ENCODE measurements at regions not wholly inside any gene's neighbourhood (a gene's known extent, or its start where the extent isn't known, plus 50 kb on each side); places are given as distances from the start of the nearest gene placed in this dataset.

DNA sequence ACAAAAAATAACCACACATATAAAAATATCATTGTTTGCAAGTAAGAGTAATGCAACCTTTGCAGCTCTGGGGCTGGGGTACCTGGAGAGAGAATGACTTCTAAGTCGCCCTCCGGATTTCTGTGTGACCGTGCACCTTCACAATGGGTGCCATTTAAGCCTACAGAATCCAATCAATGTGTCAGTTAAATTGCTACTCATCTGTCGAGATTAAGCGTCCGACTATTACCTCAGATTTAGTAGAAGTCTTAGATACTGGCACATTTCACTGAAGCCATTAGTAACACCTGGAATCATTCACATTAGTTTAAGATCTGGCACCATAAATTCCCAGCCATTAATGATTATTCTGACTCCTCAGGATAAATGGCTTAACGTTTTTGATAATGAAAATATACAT is 507.3 kb upstream of the MGMT start:
- no peak overlapping the region for H3K27ac Mint-ChIP-seq (ENCODE audit: unreplicated experiment)

DNA sequence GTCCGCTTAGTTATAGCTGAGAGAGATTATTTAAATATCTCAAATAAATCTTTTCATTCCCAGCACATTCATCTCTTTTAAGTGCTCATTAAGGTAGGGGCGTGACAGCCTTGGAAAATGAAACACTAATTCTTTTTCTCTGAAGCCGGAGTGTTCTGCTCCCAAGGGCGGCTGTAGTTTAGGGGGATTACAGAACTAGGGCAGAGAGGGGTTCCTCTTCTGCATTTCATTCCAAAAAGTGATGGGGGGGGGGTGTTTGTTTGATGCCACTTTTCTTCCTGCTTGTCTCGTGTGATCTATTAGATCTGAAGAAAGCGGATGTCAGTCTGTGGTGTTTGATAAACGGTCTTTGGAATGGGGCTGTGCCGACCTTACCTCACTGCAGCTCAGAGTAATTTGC is 506.5 kb upstream of the MGMT start:
- H3K36me3 Mint-ChIP-seq (ENCODE audit: unreplicated experiment): peaks cover 3% of the 10 kb centered on the region
- H3K27me3 Mint-ChIP-seq (ENCODE audit: unreplicated experiment): no peaks in the 10 kb centered on the region
- H3K4me1 Mint-ChIP-seq (ENCODE audit: low read depth, unreplicated experiment): peaks cover 2% of the 10 kb centered on the region
- no peak for TF ChIP-seq CTCF (IDR thresholded peaks at IDR 0.05; ENCODE audit: partially characterized antibody, unreplicated experiment)
- peaks cover 3% of the 10 kb centered on the region for H3K9me3 Mint-ChIP-seq (ENCODE audit: unreplicated experiment)
- H3K27ac Mint-ChIP-seq (ENCODE audit: unreplicated experiment): no peak overlapping the region
- DNase-seq: no peak
- H3K4me3 Mint-ChIP-seq (ENCODE audit: unreplicated experiment): no peak overlapping the region

More for the DNA sequence above, 507.3 kb upstream of the MGMT start:
- DNase-seq: no peak
- Mint-ChIP-seq H3K27me3 (ENCODE audit: unreplicated experiment) (no peaks in the 10 kb centered on the region), H3K4me3 (ENCODE audit: unreplicated experiment) (no peak overlapping the region), H3K4me1 (ENCODE audit: low read depth, unreplicated experiment) (peaks cover 2% of the 10 kb centered on the region), H3K9me3 (ENCODE audit: unreplicated experiment) (peaks cover 3% of the 10 kb centered on the region), H3K36me3 (ENCODE audit: unreplicated experiment) (no peaks in the 10 kb centered on the region)
- TF ChIP-seq CTCF (IDR thresholded peaks at IDR 0.05; ENCODE audit: partially characterized antibody, unreplicated experiment): no peak

GRCh38 chr10:128962182-128962581 is 504.9 kb upstream of the MGMT start:
- TF ChIP-seq CTCF (IDR thresholded peaks at IDR 0.05; ENCODE audit: partially characterized antibody, unreplicated experiment): no peak
- peaks cover 3% of the 10 kb centered on the region for H3K9me3 Mint-ChIP-seq (ENCODE audit: unreplicated experiment)
- H3K27me3 Mint-ChIP-seq (ENCODE audit: unreplicated experiment): no peaks in the 10 kb centered on the region
- H3K4me3 Mint-ChIP-seq (ENCODE audit: unreplicated experiment): no peak overlapping the region
- H3K36me3 Mint-ChIP-seq (ENCODE audit: unreplicated experiment): peaks cover 5% of the 10 kb centered on the region
- peaks cover 2% of the 10 kb centered on the region for H3K4me1 Mint-ChIP-seq (ENCODE audit: low read depth, unreplicated experiment)
- no peak overlapping the region for H3K27ac Mint-ChIP-seq (ENCODE audit: unreplicated experiment)
- no peak for DNase-seq

DNA sequence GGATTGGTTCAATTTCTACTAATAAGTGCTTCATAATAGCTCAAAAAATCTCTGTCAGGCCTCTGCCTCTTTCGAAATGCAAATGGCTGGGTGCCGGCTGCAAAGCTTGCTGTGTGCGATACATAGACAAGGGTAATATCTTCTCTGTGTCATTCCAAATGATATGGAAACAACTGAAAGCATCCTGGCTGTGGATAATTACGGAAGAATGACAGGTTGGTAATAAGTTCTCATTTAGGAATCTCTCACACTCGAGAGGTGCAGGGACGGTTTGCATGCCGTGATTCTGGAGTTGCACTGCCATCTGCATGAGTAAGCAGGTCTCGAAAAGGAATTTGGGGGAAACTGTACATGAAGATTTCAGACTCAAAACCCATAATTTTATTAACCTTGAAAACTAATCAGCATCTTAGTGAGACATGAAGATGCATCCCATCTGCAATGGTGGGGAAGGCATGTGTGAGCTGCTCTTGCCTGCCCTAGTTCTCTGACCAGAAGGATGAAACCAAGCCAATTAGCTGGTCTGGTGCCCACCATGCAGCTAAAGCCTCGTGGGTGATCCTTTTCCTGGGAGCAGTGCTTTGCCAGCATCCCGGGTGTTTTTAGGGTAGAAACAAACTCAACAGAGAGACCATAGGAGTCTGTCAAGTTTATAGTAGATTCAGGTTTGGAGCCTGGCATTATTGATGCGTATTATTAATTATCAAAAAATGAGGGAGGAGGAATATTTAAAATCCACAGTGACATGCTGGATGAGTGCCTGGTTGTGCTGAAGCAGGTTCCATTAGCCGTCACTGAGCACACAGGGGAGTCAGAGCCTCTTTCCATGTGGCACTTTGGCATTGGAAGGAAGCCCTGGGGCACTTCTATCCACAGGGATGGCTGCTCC is 503.6 kb upstream of the MGMT start:
- Mint-ChIP-seq H3K4me1 (ENCODE audit: low read depth, unreplicated experiment) (peaks cover 2% of the 10 kb centered on the region), H3K27ac (ENCODE audit: unreplicated experiment) (no peak overlapping the region), H3K9me3 (ENCODE audit: unreplicated experiment) (peaks cover 6% of the 10 kb centered on the region), H3K4me3 (ENCODE audit: unreplicated experiment) (no peak overlapping the region), H3K27me3 (ENCODE audit: unreplicated experiment) (no peaks in the 10 kb centered on the region), H3K36me3 (ENCODE audit: unreplicated experiment) (peaks cover 5% of the 10 kb centered on the region)
- TF ChIP-seq CTCF (IDR thresholded peaks at IDR 0.05; ENCODE audit: partially characterized antibody, unreplicated experiment): no peak
- DNase-seq: no peak

- H3K4me1 Mint-ChIP-seq (ENCODE audit: low read depth, unreplicated experiment): peaks cover 2% of the 10 kb centered on the region
- no peak for DNase-seq
- no peak overlapping the region for H3K27ac Mint-ChIP-seq (ENCODE audit: unreplicated experiment)
- H3K36me3 Mint-ChIP-seq (ENCODE audit: unreplicated experiment): peaks cover 5% of the 10 kb centered on the region
- H3K27me3 Mint-ChIP-seq (ENCODE audit: unreplicated experiment): no peaks in the 10 kb centered on the region
- TF ChIP-seq CTCF (IDR thresholded peaks at IDR 0.05; ENCODE audit: partially characterized antibody, unreplicated experiment): no peak
- H3K4me3 Mint-ChIP-seq (ENCODE audit: unreplicated experiment): no peak overlapping the region
- peaks cover 5% of the 10 kb centered on the region for H3K9me3 Mint-ChIP-seq (ENCODE audit: unreplicated experiment)
Measured at GRCh38 chr10:128964100-128964403, 503.0 kb upstream of the MGMT start.
